ENCODE measurements at regions not wholly inside any gene's neighbourhood (a gene's known extent, or its start where the extent isn't known, plus 50 kb on each side); places are given as distances from the start of the nearest gene placed in this dataset.
"Not testable (repeated sequence)": the region's sequence is repeated elsewhere in the genome, so short reads cannot be mapped to it uniquely, and the experiment has no call there.

DNA sequence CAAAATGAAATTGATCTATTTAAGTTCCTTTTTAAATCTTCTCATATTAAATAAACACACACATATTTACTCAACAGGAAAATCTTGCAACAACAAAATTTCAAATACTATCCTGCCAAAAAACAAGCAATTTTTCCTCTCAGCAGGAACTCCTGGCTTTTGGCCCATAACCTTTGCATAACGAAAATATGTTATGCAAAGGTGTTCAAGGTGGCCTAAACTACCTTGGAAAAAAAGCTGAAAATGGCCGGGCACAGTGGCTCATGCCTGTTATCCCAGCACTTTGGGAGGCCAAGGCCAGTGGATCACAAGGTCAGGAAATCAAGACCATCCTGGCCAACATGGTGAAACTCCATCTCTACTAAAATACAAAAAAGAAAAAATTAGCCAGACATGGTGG is 424.3 kb upstream of the ZNF337 start:
- DNase-seq (ENCODE audit: low spot score): not testable (repeated sequence)

DNA sequence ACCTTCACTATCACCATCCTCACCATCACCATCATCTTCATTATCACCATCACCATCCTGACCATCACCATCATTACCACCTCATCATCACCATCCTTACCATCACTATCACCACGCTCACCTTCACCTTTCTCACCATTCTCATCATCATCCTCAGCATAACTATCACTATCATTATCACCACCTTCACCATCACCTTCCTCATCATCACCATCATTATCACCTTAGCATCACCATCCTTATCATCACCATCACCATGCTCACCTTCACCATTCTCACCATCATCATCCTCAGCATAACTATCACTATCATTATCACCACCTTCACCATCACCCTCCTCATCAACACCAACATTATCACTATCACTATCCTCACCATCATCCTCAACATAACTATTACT is 397.8 kb upstream of the ZNF337 start:
- not testable (repeated sequence) for DNase-seq (ENCODE audit: low spot score)

DNA sequence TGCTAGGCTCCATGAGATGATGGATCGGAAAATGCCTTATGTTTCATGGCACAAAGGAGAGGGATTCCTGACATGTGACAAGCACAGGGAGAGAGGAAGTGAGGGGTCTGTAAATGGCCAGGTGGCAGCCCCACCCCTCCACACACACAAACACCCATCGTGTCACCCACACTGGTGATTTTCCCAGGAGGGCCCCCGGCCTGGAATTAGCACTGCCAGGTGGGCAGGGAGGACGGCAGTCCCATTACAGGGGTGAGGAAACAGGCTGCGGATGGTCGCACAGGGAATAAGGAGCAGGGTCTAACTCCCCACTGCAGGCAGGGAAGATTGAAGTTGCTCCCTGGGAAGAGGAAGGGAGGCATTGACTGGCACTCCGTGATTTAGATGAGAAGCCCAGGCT is 395.3 kb upstream of the ZNF337 start:
- DNase-seq (ENCODE audit: low spot score): not testable (repeated sequence)

DNA sequence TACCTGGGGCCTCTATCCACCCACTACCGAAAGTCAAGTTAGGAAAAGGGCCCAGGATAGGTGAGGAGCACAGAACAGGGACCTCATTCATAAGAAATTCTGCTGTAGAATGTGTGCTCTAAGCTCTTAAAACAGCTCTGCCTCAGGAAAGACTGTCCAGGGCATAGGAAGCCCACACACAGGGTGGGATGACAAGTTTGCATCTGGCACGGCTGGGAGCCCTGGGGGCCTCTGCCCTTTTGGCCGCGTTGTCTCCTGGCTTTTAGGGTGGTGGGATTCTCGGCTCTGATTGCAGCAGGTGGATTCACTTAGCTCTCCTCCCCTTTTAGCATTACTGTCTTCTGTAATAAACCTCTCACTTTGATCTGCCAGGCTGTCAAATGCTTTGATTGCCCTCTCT is 389.5 kb upstream of the ZNF337 start:
- DNase-seq (ENCODE audit: low spot score): not testable (repeated sequence)

DNA sequence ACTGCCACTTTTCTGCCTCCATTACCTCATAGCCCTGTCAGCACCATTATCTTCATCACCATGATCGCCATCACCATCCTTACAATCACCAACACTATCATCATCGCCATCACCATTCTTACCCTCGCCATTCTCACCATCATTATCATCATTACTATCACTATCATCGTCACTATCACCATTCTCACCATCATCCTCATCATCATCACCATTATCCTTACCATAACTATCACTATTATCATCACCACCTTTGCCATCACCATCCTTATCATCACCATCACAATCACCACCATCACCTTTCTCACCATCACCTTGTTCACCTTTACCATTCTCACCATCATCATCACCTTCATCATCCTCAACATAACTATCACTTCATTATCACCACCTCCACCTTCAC is 377.3 kb upstream of the ZNF337 start:
- not testable (repeated sequence) for DNase-seq (ENCODE audit: low spot score)

DNA sequence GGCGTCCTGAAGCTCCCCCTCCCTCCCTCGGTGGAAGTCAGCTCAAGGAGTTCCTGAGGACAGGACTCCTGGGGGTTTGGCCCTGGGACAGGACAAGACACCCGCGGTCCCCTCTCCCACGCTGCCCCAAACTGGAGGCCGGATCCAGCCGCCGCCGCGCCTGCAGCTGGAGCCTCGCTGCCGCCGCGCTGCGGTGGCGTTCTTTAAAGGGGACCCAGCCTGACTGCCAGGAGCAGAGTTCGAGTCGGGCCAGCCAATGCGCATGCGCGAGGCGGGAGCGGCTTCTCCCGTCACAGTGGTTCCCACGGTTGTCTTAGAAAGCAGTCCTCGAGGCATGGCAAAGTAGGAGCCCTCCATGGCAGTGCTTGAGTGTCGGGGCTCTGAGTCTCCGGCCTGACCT is 362.7 kb upstream of the ZNF337 start:
- DNase-seq (ENCODE audit: low spot score): not testable (repeated sequence)

DNA sequence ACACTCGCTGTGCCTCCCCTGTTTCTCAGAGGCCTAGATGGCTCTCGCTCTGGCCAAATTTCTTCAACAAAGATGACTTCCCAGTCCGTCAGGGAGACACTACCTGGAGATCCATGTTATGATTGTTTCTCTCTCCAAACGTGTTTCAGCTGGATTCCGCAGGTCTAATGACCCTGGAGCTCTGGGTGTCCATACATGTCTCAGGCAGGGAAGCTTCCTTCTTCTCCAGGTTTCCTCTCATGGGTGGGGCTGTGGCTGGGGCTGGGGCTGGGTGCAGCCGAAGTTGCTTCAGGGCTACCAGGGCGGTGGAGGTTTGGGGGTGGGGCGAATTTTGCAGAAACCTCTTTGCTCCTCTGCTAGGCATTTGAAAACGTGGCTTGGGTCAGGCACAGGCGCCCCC is 361.8 kb upstream of the ZNF337 start:
- DNase-seq (ENCODE audit: low spot score): not testable (repeated sequence)

DNA sequence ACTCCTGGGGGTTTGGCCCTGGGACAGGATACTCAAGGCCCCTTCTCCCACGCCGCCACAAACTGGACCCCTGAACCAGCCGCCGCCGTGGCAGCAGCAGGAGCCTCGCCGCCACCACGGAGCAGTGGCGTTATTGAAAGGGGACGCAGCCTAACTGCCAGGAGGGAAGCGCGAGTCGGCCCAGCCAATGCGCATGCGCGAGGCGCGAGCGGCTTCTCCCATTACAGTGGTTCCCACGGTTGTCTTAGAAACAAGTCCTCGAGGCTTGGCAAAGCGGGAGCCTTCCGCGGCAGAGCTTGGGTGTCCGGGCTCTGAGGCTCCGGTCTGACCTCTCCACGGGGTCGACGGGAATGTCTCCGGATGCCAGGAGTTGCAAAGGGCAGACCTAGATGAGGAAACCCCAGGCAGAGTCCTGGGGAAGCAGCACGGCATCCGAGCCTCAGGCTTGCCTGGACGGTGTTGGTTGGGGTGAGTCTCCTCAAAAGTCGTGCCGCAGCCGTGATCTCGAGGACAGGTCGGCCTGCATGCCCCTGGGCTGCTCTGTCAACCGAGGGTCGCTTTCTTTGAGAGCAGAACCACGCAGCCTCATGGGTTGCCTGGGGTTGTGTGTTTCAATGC is 360.6 kb upstream of the ZNF337 start:
- not testable (repeated sequence) for DNase-seq (ENCODE audit: low spot score)

DNA sequence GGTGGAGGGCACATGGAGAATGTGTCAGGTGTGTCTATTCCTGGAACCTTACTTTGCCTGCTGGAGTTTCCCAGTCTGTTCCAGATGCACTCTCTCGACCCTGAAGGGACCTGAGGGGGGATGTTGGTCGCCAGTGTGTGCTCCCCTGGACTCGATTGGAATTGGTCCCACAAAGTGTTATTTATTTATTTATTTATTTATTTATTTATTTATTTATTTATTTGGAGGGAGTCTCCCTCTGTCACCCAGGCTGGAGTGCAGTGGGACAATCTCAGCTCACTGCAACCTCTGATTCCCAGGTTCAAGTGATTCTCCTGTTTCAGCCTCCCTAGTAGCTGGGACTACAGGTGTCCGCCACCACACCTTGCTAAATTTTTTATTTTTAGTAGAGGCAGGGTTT is 329.1 kb upstream of the ZNF337 start:
- DNase-seq (ENCODE audit: low spot score): not testable (repeated sequence)

DNA sequence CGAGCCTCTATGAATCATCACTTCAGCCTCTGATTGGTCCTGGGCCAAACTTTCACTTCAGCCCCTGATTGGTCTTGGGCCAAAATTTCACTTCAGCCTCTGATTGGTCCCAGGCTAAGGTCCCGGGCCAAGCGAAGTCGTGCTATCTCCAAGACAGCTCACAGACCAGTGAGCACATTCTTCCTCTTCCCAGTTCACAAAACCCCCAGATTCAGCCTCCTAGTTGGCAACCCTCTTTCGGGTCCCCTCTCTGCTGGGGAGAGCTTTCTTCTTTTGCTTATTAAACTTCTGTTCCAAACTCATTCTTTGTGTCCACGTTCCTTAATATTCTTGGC is 314.3 kb upstream of the ZNF337 start:
- not testable (repeated sequence) for DNase-seq (ENCODE audit: low spot score)

DNA sequence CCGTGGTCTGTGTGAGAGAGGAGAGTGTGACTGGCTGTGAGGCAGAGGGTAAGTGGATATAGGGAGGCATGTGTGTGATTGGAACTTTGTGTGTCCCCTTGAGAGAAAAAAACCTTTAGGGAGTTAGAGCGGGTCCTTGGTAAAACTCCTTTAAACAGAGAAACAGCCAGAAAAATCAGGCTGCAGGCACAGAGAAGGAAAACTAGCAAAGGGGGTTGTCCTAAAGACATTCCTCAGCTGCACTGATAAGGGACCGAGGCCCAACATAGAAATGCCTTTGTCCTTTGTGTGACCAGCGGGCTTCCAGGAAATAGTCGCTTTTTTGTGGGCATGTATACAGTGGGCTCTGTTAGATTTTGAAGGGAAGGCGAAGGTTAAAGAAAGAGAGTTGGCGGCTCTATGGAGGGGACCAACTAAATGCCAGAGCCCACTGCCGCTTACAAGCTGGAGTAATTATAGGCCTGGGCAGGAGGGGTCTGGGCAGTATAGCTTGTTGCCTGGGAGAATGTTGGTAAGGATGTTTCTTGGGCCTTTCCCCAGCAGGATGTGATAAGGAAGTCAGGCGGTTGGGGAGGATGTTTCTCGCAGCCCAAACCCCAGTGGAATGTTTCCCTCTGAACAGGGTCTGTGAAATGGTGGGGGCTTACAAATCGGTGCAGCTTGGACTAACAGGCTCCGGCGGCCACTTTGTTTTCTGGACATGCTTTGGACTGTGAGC is 313.7 kb upstream of the ZNF337 start:
- peak; percentile 10 for DNase-seq (ENCODE audit: low spot score)

DNA sequence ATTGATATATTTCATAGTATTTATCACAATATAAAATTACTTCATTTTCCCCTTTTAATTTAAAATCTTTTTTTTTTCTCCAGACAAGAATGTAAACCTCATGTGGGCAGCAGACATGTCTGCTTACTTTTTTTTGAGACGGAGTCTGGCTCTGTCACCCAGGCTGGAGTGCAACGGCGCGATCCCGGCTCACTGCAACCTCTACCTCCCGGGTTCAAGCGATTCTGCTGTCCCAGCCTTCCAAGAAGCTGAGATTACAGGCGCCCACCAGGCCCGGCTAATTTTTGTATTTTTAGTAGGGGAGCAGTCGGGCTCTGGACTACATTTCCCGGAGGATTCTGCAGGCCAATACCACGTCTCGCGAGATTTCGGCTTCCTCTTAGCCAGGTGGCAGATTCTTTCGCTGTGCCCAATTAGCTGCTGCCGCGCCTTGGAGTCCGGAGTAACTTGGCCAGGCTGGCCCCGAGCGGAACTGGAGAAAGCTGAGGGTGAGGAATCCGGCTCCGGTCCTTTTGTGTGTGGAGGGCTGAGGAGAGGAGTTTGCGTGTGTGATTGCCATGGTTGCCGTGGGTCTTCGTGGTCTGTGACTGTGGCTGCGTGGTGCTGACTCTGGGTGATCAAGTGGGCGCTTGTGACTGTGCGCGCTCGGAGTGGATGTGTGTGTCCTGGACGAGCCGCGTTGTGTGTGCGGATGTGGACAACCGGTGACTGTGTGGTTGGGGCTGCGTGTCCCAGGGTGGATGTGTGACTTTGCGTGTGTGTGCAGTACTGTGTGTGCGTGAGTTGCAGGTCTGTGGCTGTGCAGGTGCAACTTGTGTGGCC is 313.0 kb upstream of the ZNF337 start:
- peak; percentile 94 for DNase-seq (ENCODE audit: low spot score)

DNA sequence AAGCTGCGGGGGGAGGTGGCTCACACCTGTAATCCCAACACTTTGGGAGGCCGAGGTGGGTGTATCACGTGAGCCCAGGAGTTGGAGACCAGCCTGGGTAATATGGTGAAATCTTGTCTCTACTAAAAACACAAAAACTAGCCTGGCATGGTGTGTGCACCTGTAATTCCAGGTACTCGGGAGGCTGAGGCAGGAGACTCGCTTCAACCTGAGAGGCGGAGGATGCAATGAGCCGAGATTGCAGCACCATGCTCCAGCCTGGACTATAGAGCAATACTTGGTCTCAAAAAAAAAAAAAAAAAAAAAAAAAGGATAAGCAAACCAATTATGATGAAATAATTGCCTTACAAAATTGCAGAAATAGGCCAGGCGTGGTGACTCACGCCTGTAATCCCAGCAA is 311.4 kb upstream of the ZNF337 start:
- not testable (repeated sequence) for DNase-seq (ENCODE audit: low spot score)

DNA sequence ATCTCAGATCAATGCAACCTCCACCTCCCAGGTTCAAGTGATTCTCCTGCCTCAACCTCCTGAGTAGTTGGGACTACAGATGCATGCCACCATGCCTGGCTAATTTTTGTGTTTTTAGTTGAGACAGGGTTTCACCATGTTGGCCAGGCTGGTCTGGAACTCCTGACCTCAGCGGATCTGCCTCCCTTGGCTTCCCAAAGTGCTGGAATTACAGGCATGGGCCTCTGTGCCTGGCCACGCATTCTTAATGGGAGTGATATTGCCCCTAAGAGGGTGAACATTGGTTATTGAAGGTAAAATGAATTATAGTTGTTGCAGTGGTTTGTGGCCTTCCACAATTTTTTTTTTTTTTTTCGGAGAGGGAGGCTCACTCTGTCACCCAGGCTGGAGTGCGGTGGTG is 309.5 kb upstream of the ZNF337 start:
- DNase-seq (ENCODE audit: low spot score): not testable (repeated sequence)

DNA sequence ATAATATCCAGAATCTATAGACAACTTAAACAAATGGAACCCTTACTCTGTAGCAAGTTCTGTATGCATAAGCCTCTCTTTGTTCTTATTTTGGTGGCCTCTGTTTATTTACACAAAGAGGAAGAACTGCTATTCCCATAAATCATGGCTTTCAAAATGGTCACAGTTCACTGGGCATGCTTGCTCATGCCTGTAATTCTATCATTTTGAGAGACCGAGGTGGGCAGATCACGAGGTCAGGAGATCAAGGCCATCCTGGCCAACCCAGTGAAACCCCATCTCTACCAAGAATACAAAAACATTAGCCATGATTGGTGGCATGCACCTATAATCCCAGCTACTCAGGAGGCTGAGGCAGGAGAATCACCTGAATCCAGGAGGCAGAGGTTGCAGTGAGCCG is 307.3 kb upstream of the ZNF337 start:
- not testable (repeated sequence) for DNase-seq (ENCODE audit: low spot score)

DNA sequence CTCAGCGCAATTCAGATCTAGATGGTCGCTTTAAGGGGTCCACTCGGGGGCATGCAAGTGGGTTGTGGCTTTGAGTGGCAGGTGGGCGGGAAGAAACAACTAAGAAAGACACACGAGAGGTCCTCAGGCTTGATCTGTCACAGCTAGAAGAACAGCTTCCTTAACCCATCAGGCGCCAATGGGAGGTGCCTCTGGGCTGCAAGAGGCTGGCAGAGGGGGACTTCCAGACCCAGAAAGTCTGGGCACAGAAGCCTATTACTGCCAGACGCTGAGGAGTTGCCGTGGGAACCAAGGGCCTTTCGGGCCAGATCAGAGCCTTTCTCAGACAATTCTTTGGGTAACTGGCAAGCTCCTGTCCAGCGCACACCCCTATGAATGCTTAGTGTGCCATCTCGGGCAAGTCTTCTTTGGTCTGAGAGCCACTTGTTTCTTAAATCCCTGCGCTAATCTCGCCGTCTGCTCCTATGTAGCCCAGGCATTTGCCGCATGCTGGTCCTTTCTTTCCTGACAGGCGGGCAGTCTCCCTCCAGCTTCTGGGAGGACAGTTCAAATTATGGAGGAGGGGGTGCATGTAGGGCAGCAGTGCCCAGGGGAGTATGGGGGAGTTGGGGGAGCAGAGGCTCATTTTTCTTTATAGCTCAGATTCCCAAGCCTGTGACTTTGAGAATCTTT is 300.9 kb upstream of the ZNF337 start:
- DNase-seq (ENCODE audit: low spot score): not testable (repeated sequence)

DNA sequence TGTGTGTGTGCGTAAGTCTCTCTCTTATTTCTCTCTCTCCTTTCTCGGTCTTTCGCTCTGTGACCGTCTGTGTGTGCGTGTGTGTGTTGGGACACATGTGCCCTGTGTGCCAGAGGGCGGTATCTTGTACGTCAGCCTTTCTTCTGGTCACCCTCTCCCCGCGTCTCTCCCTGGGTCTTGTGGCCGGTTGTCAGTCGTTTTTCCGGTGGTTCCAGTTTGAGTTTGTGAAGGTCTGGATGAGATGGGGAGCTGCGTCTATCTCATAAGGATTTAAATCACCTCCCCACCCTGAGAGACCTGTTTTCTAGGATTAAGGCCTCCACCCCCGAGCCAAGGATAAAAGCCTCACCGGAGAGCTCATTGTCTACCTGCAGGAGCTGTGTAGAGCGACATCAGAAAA is 295.5 kb upstream of the ZNF337 start:
- DNase-seq (ENCODE audit: low spot score): no peak

DNA sequence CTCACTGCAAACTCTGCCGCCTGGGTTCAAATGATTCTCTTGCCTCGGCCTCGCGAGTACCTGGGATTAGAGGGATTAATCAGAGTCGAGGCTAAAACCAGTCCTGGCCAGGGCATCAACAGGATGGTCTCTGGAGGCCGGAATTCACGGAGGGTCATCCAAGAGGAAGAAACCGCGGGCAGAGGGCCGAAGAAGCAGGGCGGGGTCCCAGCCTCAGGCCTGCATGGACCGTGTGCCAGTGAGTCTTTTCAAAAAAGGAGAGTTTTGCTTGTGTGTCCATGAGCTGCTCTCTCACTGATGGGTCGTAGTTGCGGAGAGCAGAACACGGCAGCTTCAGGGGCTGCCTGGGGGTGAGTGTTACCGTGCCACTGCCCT is 295.1 kb upstream of the ZNF337 start:
- no peak for DNase-seq (ENCODE audit: low spot score)

DNA sequence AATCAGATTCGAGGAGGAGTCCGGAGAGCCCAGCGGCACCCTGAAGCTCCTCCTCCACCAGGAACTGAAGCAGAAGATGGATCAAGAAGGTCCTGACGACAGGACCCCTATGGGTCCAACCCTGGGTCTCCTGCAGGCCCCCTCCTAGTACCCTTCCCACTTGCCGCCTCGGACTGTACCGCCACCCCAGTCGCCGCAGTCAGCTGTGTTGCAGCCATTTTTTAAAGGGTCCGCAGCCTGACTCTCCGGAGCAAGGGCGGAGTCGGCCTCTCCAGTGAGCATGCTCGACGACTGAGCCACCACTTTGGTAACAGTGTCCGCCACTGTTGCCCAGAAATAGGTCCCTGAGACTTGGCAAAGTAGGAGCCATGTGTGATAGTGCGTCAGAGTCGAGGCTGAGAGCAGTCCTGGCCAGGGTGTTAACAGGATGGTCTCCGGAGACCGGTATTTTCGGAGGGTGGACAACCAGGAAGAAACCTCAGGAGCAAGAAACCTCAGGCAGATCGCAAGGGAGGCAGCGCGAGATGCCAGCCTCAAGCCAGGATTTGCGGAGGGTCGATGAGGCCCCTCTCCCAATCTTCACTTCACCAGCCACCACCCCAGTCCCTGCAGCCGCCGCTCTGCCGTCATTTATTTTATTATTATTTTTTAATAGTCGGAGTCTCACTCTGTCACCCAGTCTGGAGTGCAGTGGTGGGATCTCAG is 294.6 kb upstream of the ZNF337 start:
- DNase-seq (ENCODE audit: low spot score): no peak

DNA sequence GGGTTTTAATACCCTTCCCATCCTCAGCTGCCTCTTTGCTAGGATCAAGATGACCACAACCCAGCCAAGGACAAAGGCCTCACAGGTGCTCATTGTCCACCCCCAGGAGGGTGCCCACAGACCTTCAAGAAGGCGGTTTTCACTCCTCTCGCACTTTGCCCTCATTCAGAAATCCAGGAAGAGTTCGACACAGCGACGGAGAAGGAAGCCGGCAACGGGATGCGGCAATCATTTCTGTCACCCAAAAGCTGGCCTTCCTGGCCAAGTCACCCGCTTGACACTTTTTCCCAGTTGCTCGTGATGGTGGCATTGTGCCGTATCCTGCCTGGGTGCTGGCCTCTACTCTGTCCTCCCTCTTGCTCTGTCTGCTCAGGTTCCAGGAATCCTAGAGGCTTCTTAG is 293.0 kb upstream of the ZNF337 start:
- not testable (repeated sequence) for DNase-seq (ENCODE audit: low spot score)

DNA sequence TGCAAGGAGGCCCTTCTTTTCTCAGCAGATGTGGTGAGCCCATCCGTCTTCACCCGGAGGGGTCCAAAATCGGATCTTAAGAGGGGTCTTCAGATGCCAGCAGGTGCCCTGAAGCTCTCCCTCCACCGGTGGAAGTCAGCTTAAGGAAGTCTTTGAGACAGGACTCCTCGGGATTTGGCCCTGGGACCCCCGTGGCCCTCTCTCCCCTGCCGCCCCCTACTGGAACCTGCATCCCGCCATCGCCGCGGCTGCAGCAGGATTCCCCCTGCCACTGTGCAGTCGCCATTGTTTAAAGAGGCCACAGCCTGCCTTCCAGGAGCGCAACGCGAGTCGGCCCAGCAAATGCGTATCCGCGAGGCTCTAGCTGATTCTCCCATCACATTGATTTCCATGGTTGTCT is 292.5 kb upstream of the ZNF337 start:
- DNase-seq (ENCODE audit: low spot score): no peak

All from A172 (cell line).